ENCODE measurements at regions not wholly inside any gene's neighbourhood (a gene's known extent, or its start where the extent isn't known, plus 50 kb on each side); places are given as distances from the start of the nearest gene placed in this dataset.

- no peak overlapping the region for H3K4me3 ChIP-seq
- no peak for TF ChIP-seq CTCF (IDR thresholded peaks at IDR 0.05)
- no peak overlapping the region for H3K27ac ChIP-seq
- DNase-seq (ENCODE audit: low spot score), result peak; percentile 28
Observed at GRCh38 chr4:8759987-8760386, 111.7 kb downstream of the HMX1 start.

DNA sequence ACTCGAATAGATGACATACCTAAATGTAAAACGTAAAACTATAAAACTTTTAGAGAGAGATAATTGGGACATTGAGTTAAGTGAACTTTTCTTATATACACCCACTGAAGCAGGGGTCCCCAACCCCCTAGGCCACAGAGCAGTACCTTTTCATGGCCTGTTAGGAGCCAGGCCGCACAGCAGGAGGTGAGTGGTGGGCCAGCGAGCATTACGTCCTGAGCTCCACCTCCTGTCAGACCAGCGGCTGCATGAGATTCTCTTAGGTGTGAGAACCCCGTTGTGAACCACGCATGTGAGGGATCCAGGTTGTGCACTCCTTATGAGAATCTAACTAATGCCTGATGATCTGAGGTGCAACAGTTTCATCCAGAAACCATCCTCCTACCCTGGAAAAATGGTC is 114.8 kb downstream of the HMX1 start:
- DNase-seq (ENCODE audit: low spot score), result peak; percentile 46
- no peak for TF ChIP-seq CTCF (IDR thresholded peaks at IDR 0.05)
- no peak overlapping the region for H3K4me3 ChIP-seq
- no peak overlapping the region for H3K27ac ChIP-seq

DNA sequence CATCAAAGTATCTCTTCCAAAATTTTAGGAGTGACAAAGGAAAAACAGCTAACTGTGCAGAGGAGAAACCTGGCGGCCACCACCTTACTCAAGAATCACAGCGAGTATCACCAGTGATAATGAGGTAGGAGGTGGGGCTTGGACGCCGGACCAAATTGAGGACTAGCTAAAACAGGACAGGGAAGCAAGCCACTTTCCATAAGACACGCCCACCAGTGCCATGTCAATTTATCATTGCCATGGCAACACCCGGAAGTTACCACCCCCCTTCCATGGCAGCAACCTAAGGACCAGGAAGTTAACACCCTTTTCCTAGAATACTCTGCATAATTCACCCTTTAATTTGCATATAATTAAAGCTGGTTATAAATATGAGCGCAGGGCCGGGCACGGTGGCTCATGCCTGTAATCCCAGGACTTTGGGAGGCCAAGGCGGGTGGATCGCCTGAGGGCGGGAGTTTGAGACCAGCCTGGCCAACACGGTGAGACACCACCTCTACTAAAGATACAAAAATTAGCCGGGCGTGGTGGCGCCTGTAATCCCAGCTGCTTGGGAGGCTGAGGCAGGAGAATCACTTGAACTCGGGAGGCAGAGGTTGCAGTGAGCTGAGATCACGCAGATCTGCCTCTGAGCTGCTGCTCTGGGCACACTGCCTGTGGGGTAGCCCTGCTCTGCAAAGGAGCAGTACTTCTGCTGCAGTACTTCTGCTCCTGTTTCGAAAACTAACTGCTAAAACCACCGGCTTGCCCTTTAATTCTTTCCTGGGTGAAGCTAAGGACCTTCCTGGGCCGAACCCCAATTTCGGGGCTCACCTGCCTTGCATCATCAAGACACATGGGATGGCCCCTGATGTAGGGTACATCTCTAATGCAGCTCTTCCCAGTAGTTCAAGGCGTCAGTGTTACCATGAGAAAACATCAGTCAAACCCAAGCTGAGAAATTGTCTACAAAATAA is 116.7 kb downstream of the HMX1 start:
- Histone ChIP-seq H3K27ac (no peak overlapping the region), H3K4me3 (no peak overlapping the region)
- no peak for DNase-seq (ENCODE audit: low spot score)
- TF ChIP-seq CTCF (IDR thresholded peaks at IDR 0.05), result no peak

DNA sequence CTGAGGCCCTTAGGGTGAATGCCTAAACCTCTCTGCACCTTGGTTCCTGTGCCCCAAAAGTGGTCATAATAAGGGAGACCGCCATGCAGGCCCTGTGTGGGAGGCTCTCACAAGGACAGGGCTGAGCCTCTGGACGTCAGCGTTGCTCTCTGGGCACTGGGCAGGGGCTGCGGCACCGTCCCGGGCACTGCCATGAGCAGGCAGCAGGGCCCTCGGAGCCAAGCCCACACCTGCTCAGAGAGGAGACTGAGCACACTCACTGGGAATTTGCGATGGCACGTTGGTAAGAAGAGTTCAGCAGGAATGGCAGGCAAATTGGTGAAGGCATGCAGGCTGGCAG is 123.4 kb downstream of the HMX1 start:
- H3K27ac ChIP-seq, result no peak overlapping the region
- no peak for DNase-seq (ENCODE audit: low spot score)
- no peak for TF ChIP-seq CTCF (IDR thresholded peaks at IDR 0.05)
- H3K4me3 ChIP-seq, result no peak overlapping the region

DNA sequence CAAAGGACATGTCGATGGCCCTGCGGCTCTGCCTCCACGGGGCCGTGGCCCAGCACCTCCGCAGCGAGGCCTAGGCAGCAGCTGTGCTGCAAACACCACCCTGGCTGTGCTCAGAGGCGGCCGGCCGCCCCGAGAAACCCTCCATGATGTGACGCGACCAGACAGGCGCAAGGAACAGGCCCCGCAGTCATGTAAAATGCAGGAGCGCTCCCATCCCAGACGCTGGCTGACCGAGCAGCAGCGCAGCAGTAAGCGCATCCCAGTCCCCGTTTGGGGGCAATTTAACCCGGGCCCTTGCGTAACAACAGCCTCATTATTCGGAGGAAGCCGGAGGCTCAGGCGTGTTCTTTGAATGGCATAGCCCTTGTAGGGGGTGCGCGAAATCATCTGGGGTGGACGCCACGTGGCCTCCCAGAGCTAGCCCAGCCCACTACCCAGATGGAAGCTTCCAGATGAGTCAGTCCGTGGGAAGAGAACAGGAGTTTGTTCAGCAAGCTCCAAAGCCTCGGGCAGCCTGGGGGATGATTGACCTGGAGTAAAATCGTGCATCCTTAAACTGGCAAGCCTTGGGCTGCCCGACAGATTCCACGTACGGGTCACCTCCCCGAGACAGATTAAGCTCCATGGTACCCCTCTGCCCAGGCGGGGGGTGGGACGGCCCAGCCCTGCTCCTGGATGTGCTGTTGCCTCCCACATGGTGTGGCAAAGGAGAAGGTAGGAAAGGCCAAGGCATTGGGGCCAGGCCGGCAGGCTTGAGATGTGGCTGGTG is 124.0 kb downstream of the HMX1 start:
- TF ChIP-seq CTCF (IDR thresholded peaks at IDR 0.05), result no peak
- no peak overlapping the region for H3K4me3 ChIP-seq
- peak; percentile 63 for DNase-seq (ENCODE audit: low spot score)
- no peak overlapping the region for H3K27ac ChIP-seq

DNA sequence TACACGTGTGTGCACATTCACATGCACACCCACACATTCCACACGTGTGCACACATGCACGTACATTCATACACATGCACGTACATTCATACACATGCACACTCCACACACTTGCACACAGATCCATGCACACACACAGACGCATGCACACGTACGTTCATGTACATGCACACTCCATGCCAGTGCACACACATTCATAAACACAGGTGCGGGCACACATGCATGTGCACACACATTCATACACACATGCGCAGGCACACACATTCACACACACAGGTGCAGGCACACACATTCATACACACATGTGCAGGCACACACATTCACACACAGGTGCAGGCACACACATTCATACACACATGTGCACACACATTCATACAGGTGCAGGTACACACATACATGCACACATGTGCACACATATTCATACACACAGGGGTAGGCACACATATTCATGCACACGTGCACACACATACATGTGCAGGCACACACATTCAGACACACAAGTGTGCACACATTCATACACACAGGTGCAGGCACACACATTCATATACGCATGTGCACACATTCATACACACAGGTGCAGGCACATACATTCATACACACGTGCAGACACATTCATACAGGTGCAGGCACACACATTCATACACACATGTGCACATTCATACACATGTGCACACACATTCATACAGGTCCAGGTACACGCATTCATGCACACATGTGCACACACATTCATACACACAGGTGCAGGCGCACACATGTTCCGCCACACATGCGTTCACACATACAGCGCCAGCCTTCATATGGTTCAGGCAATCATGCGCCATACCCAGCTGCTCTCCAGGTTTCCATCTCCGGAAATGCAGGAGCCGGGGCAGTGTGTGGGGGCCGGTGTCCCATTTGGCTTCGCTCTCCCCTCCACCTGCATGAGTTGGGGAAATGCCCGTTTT is 124.8 kb downstream of the HMX1 start:
- no peak for TF ChIP-seq CTCF (IDR thresholded peaks at IDR 0.05)
- H3K4me3 ChIP-seq, result no peak overlapping the region
- no peak overlapping the region for H3K27ac ChIP-seq
- DNase-seq (ENCODE audit: low spot score), result no peak

All from coronary artery (tissue), 2 donors.